ENCODE measurements at regions not wholly inside any gene's neighbourhood (a gene's known extent, or its start where the extent isn't known, plus 50 kb on each side); places are given as distances from the start of the nearest gene placed in this dataset.

DNA sequence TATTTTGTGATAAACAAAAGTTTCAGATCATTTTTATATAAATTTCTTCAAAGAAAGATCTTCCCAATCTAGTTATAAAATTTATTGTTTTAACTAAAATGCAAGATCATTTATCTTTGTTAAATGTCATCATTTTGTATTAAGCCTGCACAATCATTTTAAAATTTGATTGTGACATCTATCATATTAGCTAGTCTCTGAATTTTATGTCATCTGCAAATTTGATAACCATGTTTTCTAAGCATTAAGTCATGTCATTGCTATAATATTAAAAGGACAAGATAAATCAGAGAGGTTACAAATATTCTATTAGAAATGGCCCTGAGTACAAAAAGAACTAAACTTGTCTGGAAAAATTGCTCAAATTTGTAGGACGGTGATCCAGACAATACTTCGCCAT, 175.9 kb downstream of the PTN start:
- no peak for DNase-seq
- no peak overlapping the region for H2AFZ ChIP-seq (ENCODE audit: insufficient read depth, low read depth, low read length, poor library complexity, severe bottlenecking)
- no peaks in the 10 kb centered on the region for H3K36me3 ChIP-seq (replicated peaks in 1 of 2; ENCODE audit: control insufficient read depth in 1 of 2, insufficient read depth in 2 of 2, low read length in 2 of 2)
- no peaks in the 10 kb centered on the region for H3K27me3 Mint-ChIP-seq (ENCODE audit: low read depth in 3 of 3)
- no peaks in the 10 kb centered on the region for H3K36me3 Mint-ChIP-seq
- no peak for TF ChIP-seq CTCF (IDR thresholded peaks at IDR 0.05)
- H3K4me2 ChIP-seq (replicated peaks; ENCODE audit: extremely low read depth, low read length, poor library complexity, severe bottlenecking), result no peak overlapping the region
- no peak overlapping the region for H3K9ac ChIP-seq (ENCODE audit: insufficient read depth, low read length, poor library complexity, severe bottlenecking)
- H3K9me3 ChIP-seq (replicated peaks in 1 of 2; ENCODE audit: control insufficient read depth in 1 of 2, insufficient read depth in 1 of 2, low read length in 2 of 2), result peaks cover 0 to 6% of the 10 kb centered on the region in 2 donors
- intact Hi-C loops (cut with micrococcal nuclease), result no loop called here
- H3K4me3 ChIP-seq (replicated peaks in 1 of 3; ENCODE audit: low read depth in 2 of 3, low read length in 3 of 3), result no peak overlapping the region
- no peak overlapping the region for H3K4me3 Mint-ChIP-seq
- no peak overlapping the region for H3K27ac Mint-ChIP-seq
- WGBS (ENCODE audit: insufficient coverage), result no CpG with 5 or more reads among the region's 2 CpGs
- H3K79me2 ChIP-seq (ENCODE audit: insufficient read depth, low read length), result no peaks in the 10 kb centered on the region
- H3K27ac ChIP-seq (ENCODE audit: low read depth in 1 of 2, low read length in 2 of 2), result no peak overlapping the region
- H4K20me1 ChIP-seq (ENCODE audit: insufficient read depth, low read length), result no peaks in the 10 kb centered on the region
- H3K4me1 ChIP-seq (ENCODE audit: control insufficient read depth in 1 of 2, insufficient read depth in 2 of 2, low read length in 2 of 2), result no peaks in the 10 kb centered on the region
- no peaks in the 10 kb centered on the region for H3K27me3 ChIP-seq (ENCODE audit: control insufficient read depth in 2 of 2, insufficient read depth in 2 of 2, low read length in 2 of 2)
- H3K9me3 Mint-ChIP-seq, result peaks cover 0 to 6% (median 4%) of the 10 kb centered on the region in 7 donors
- no peaks in the 10 kb centered on the region for H3K4me1 Mint-ChIP-seq

GRCh38 chr7:137166363-137166762, 177.2 kb downstream of the PTN start:
- no peaks in the 10 kb centered on the region for H3K36me3 Mint-ChIP-seq
- intact Hi-C loops (cut with micrococcal nuclease), result no loop called here

More at GRCh38 chr7:137166363-137166762, 177.2 kb downstream of the PTN start:
- Mint-ChIP-seq H3K9me3 (peaks cover 0 to 13% (median 4%) of the 10 kb centered on the region in 7 donors), H3K4me3 (no peak overlapping the region), H3K27me3 (ENCODE audit: low read depth in 3 of 3) (no peaks in the 10 kb centered on the region), H3K4me1 (no peaks in the 10 kb centered on the region), H3K27ac (no peak overlapping the region)
- H2AFZ ChIP-seq (ENCODE audit: insufficient read depth, low read depth, low read length, poor library complexity, severe bottlenecking), result no peak overlapping the region
- H3K79me2 ChIP-seq (ENCODE audit: insufficient read depth, low read length), result no peaks in the 10 kb centered on the region
- H4K20me1 ChIP-seq (ENCODE audit: insufficient read depth, low read length), result no peaks in the 10 kb centered on the region
- H3K27ac ChIP-seq (ENCODE audit: low read depth in 1 of 2, low read length in 2 of 2), result no peak overlapping the region
- H3K4me3 ChIP-seq (replicated peaks in 1 of 3; ENCODE audit: low read depth in 2 of 3, low read length in 3 of 3), result no peak overlapping the region
- no peak overlapping the region for H3K9ac ChIP-seq (ENCODE audit: insufficient read depth, low read length, poor library complexity, severe bottlenecking)
- H3K36me3 ChIP-seq (replicated peaks in 1 of 2; ENCODE audit: control insufficient read depth in 1 of 2, insufficient read depth in 2 of 2, low read length in 2 of 2), result no peaks in the 10 kb centered on the region
- no peaks in the 10 kb centered on the region for H3K27me3 ChIP-seq (ENCODE audit: control insufficient read depth in 2 of 2, insufficient read depth in 2 of 2, low read length in 2 of 2)
- H3K4me1 ChIP-seq (ENCODE audit: control insufficient read depth in 1 of 2, insufficient read depth in 2 of 2, low read length in 2 of 2), result no peaks in the 10 kb centered on the region
- H3K4me2 ChIP-seq (replicated peaks; ENCODE audit: extremely low read depth, low read length, poor library complexity, severe bottlenecking), result no peak overlapping the region
- no peak for TF ChIP-seq CTCF (IDR thresholded peaks at IDR 0.05)
- peaks cover 1 to 10% of the 10 kb centered on the region in 2 donors for H3K9me3 ChIP-seq (replicated peaks in 1 of 2; ENCODE audit: control insufficient read depth in 1 of 2, insufficient read depth in 1 of 2, low read length in 2 of 2)
- 0% methylated on average over 1 of the region's 2 CpGs for WGBS (ENCODE audit: insufficient coverage)
- no peak for DNase-seq

Measured in CD14-positive monocyte (primary cell).